Caco-2 (cell line): ENCODE measurements at regions not wholly inside any gene's neighbourhood (a gene's known extent, or its start where the extent isn't known, plus 50 kb on each side); places are given as distances from the start of the nearest gene placed in this dataset.

Experiments
- BruUV-seq: library from RNA; stranded (reverse); fragments of 400-500 nt; replicated peaks from 2 replicates; lab custom pipeline; 2021; lab: Mats Ljungman, UMichigan
- CTCF ChIA-PET: fragments of 300-600 bp; sonication (Branson Sonifier 250); formaldehyde crosslinking; loops from one replicate; lab custom pipeline; 2022; ENCODE audit warnings: antibody characterized with exemption; lab: Charles Lee
- POLR2A ChIA-PET: fragments of 300-600 bp; sonication (Branson Sonifier 250); formaldehyde crosslinking; loops from one replicate; lab custom pipeline; 2022; ENCODE audit warnings: antibody characterized with exemption; lab: Charles Lee
- DNase-seq, 2 experiments: peaks; one replicate each; pipeline versions ENCODE4 v3.0.0 to v3.0.0-alpha.2; 2020 to 2022
- H3K27me3 ChIP-seq: replicated peaks from 2 replicates; pipeline ENCODE4 v1.6.0; 2011; ENCODE audit warnings: low read length; ENCODE audit not compliant: control insufficient read depth, insufficient read depth
- H3K36me3 ChIP-seq: 2 replicates; pipeline ENCODE4 v1.5.1; 2011; ENCODE audit warnings: low read length; ENCODE audit not compliant: control insufficient read depth, insufficient read depth
- H3K4me1 ChIP-seq: fragments of 250-450 bp; sonication (Bioruptor Pico); 2 replicates; pipeline ENCODE4 v1.5.1; 2020; ENCODE audit warnings: mild to moderate bottlenecking
- H3K4me3 ChIP-seq: 2 replicates; pipeline ENCODE4 v1.5.1; 2011; ENCODE audit warnings: low read depth, mild to moderate bottlenecking, control low read depth, low read length
- H3K9me3 ChIP-seq: fragments of 250-450 bp; sonication (Bioruptor Pico); 2 replicates; pipeline ENCODE4 v1.5.1; 2020; ENCODE audit warnings: mild to moderate bottlenecking, moderate library complexity
- H3K27ac Mint-ChIP-seq: one replicate; pipeline ENCODE4 v1.8.0; 2022; ENCODE audit warnings: mixed read lengths; ENCODE audit not compliant: unreplicated experiment
- H3K27me3 Mint-ChIP-seq: one replicate; pipeline ENCODE4 v1.8.0; 2022; ENCODE audit warnings: mixed read lengths; ENCODE audit not compliant: insufficient read depth, unreplicated experiment
- H3K36me3 Mint-ChIP-seq: one replicate; pipeline ENCODE4 v1.8.0; 2022; ENCODE audit warnings: mild to moderate bottlenecking, mixed read lengths; ENCODE audit not compliant: insufficient read depth, unreplicated experiment
- H3K4me1 Mint-ChIP-seq: one replicate; pipeline ENCODE4 v1.8.0; 2022; ENCODE audit warnings: low read depth, mixed read lengths; ENCODE audit not compliant: unreplicated experiment
- H3K4me3 Mint-ChIP-seq: one replicate; pipeline ENCODE4 v1.8.0; 2022; ENCODE audit warnings: mild to moderate bottlenecking, moderate library complexity, mixed read lengths; ENCODE audit not compliant: unreplicated experiment
- H3K9me3 Mint-ChIP-seq: one replicate; pipeline ENCODE4 v1.8.0; 2022; ENCODE audit warnings: mixed read lengths; ENCODE audit not compliant: unreplicated experiment
- CTCF ChIP-seq, 2 experiments: fragments of 200-600 bp in 1 of 2; IDR thresholded peaks; 1 replicate in 1 of 2; 2 replicates in 1 of 2; pipeline versions ENCODE4 v1.5.1 to v1.8.0; 2011 to 2022; ENCODE audit warnings: antibody characterized with exemption in 1 of 2, control low read depth in 1 of 2, inconsistent platforms in 1 of 2, low read depth in 1 of 2, low read length in 1 of 2, mild to moderate bottlenecking in 1 of 2, moderate library complexity in 1 of 2; ENCODE audit not compliant: insufficient read depth in 1 of 2, severe bottlenecking in 1 of 2, unreplicated experiment in 1 of 2
- intact Hi-C: fragments of 100-400 bp; cut with micrococcal nuclease; formaldehyde crosslinking; loops from one replicate; pipeline ENCODE4 v1.10.0; 2022; ENCODE audit not compliant: unreplicated experiment

- no peak overlapping the region for H3K4me3 Mint-ChIP-seq
- no TSS peak for BruUV-seq
- H3K36me3 Mint-ChIP-seq, result no peaks in the 10 kb centered on the region
- no peaks in the 10 kb centered on the region for H3K36me3 ChIP-seq
- CTCF ChIA-PET, result no interaction called here
- H3K9me3 ChIP-seq, result no peaks in the 10 kb centered on the region
- no peaks in the 10 kb centered on the region for H3K27me3 Mint-ChIP-seq
- H3K4me1 ChIP-seq, result no peaks in the 10 kb centered on the region
- intact Hi-C loops, result no loop called here
- no peak overlapping the region for H3K27ac Mint-ChIP-seq
- no peaks in the 10 kb centered on the region for H3K27me3 ChIP-seq
- no peaks in the 10 kb centered on the region for H3K9me3 Mint-ChIP-seq
- H3K4me1 Mint-ChIP-seq, result no peaks in the 10 kb centered on the region
- TF ChIP-seq CTCF (IDR thresholded peaks at IDR 0.05; ENCODE audit: insufficient read depth in 1 of 2, low read depth in 1 of 2, low read length in 1 of 2, severe bottlenecking in 1 of 2, unreplicated experiment in 1 of 2), result no peak
- DNase-seq, result no peak
- H3K4me3 ChIP-seq, result no peak overlapping the region
- POLR2A ChIA-PET, result no interaction called here
These were observed 161.4 kb upstream of the MDFIC start for GRCh38 chr7:114760477-114760876.

DNA sequence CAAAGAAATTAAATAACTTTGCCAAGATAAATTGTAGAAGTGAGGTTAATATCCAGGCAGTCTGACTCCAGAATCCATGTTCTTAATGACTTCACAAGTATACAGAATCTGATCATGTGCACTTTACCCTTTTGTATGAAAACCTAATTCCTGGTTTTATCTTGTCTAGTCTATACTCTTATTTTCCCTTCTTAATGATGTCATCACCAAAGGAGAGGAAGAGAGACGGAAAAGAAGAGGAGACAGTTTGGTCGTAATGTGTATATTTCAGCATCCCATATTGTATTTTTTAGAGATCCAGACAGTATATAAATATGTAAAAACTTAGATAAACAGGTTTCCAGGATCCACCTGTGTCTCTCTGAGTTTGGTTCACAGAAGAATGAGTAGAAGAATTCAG, 159.9 kb upstream of the MDFIC start:
- Mint-ChIP-seq H3K4me1 (no peaks in the 10 kb centered on the region), H3K27ac (no peak overlapping the region), H3K4me3 (no peak overlapping the region), H3K36me3 (no peaks in the 10 kb centered on the region), H3K27me3 (no peaks in the 10 kb centered on the region), H3K9me3 (no peaks in the 10 kb centered on the region)
- no peaks in the 10 kb centered on the region for H3K4me1 ChIP-seq
- H3K36me3 ChIP-seq, result no peaks in the 10 kb centered on the region
- no peak for TF ChIP-seq CTCF (IDR thresholded peaks at IDR 0.05; ENCODE audit: insufficient read depth in 1 of 2, low read depth in 1 of 2, low read length in 1 of 2, severe bottlenecking in 1 of 2, unreplicated experiment in 1 of 2)
- no peaks in the 10 kb centered on the region for H3K27me3 ChIP-seq
- no peaks in the 10 kb centered on the region for H3K9me3 ChIP-seq
- no peak overlapping the region for H3K4me3 ChIP-seq
- CTCF ChIA-PET, result no interaction called here
- intact Hi-C loops, result no loop called here
- POLR2A ChIA-PET, result no interaction called here
- no peak for DNase-seq
- BruUV-seq, result no TSS peak

DNA sequence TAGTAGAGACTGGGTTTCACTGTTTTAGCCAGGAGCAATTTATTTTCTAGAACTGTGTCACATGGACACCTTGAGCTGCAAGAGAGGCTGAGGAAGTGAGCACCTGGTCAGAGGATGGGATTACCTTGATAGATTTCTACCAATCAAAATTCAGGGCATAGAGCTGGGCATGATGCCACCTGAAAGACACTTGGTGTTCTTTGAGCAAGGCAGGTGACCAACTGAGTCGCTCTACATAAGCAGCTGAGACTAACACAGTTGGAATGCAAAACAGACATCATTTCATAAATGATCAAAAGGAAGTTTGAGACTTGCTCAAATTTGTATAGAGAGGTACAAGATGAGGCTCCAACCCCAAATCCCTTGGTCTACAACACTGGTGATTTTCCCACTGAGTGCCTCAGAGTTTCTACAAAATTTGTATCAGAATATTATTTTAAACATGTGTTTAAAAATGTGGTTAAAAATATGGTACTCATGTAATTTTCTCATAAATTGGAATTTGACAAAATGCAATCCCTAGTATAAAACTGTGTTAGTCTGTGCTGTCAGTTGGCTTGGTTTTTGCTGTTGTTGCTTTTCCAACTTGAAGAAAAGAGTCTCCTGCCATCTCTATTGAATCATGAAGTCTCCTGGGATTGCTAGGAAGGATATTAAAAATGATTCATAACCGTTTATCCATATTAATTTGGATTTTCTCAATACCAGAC, 156.4 kb upstream of the MDFIC start:
- TF ChIP-seq CTCF (IDR thresholded peaks at IDR 0.05; ENCODE audit: insufficient read depth in 1 of 2, low read depth in 1 of 2, low read length in 1 of 2, severe bottlenecking in 1 of 2, unreplicated experiment in 1 of 2), result no peak
- Mint-ChIP-seq H3K27ac (no peak overlapping the region), H3K4me1 (no peaks in the 10 kb centered on the region), H3K4me3 (no peak overlapping the region), H3K36me3 (no peaks in the 10 kb centered on the region), H3K27me3 (no peaks in the 10 kb centered on the region), H3K9me3 (no peaks in the 10 kb centered on the region)
- ChIA-PET CTCF (no interaction called here), POLR2A (no interaction called here)
- no TSS peak for BruUV-seq
- DNase-seq, result no peak
- no peaks in the 10 kb centered on the region for H3K36me3 ChIP-seq
- no peaks in the 10 kb centered on the region for H3K9me3 ChIP-seq
- no peaks in the 10 kb centered on the region for H3K27me3 ChIP-seq
- H3K4me1 ChIP-seq, result no peaks in the 10 kb centered on the region
- intact Hi-C loops, result no loop called here
- H3K4me3 ChIP-seq, result no peak overlapping the region
